ENCODE measurements at regions not wholly inside any gene's neighbourhood (a gene's known extent, or its start where the extent isn't known, plus 50 kb on each side); places are given as distances from the start of the nearest gene placed in this dataset.

- DNase-seq (ENCODE audit: low read depth): no peak
Observed at GRCh38 chr13:103406967-103407366, 340.8 kb upstream of the SLC10A2 start.

GRCh38 chr13:103405297-103405696 lies 339.1 kb upstream of the SLC10A2 start:
- no peak for DNase-seq (ENCODE audit: low read depth)

GRCh38 chr13:103403814-103404213 lies 337.6 kb upstream of the SLC10A2 start:
- no peak for DNase-seq (ENCODE audit: low read depth)

GRCh38 chr13:103403148-103403740 lies 337.0 kb upstream of the SLC10A2 start:
- DNase-seq (ENCODE audit: low read depth): no peak

GRCh38 chr13:103395139-103395538 lies 328.9 kb upstream of the SLC10A2 start:
- DNase-seq (ENCODE audit: low read depth): no peak

- DNase-seq (ENCODE audit: low read depth): no peak
Observed at GRCh38 chr13:103394618-103395017, 328.4 kb upstream of the SLC10A2 start.

GRCh38 chr13:103391936-103392335 lies 325.7 kb upstream of the SLC10A2 start:
- no peak for DNase-seq (ENCODE audit: low read depth)

GRCh38 chr13:103388839-103389238 lies 322.6 kb upstream of the SLC10A2 start:
- no peak for DNase-seq (ENCODE audit: low read depth)

GRCh38 chr13:103386341-103386740 lies 320.1 kb upstream of the SLC10A2 start:
- no peak for DNase-seq (ENCODE audit: low read depth)

- no peak for DNase-seq (ENCODE audit: low read depth)
Observed at GRCh38 chr13:103373916-103374315, 307.7 kb upstream of the SLC10A2 start.

- DNase-seq (ENCODE audit: low read depth): no peak
Observed at GRCh38 chr13:103371271-103371670, 305.1 kb upstream of the SLC10A2 start.

- no peak for DNase-seq (ENCODE audit: low read depth)
Observed at GRCh38 chr13:103370790-103371189, 304.6 kb upstream of the SLC10A2 start.

- no peak for DNase-seq (ENCODE audit: low read depth)
Observed at GRCh38 chr13:103358255-103358932, 292.2 kb upstream of the SLC10A2 start.

- no peak for DNase-seq (ENCODE audit: low read depth)
Observed at GRCh38 chr13:103356226-103356864, 290.1 kb upstream of the SLC10A2 start.

- no peak for DNase-seq (ENCODE audit: low read depth)
Observed at GRCh38 chr13:103354171-103354570, 288.0 kb upstream of the SLC10A2 start.

- no peak for DNase-seq (ENCODE audit: low read depth)
Observed at GRCh38 chr13:103351035-103351828, 285.0 kb upstream of the SLC10A2 start.

- no peak for DNase-seq (ENCODE audit: low read depth)
Observed at GRCh38 chr13:103350147-103350546, 283.9 kb upstream of the SLC10A2 start.

GRCh38 chr13:103349211-103349980 lies 283.2 kb upstream of the SLC10A2 start:
- DNase-seq (ENCODE audit: low read depth): no peak

GRCh38 chr13:103335241-103335640 lies 269.0 kb upstream of the SLC10A2 start:
- DNase-seq (ENCODE audit: low read depth): no peak

- no peak for DNase-seq (ENCODE audit: low read depth)
Observed at GRCh38 chr13:103331924-103332323, 265.7 kb upstream of the SLC10A2 start.

GRCh38 chr13:103328899-103329298 lies 262.7 kb upstream of the SLC10A2 start:
- DNase-seq (ENCODE audit: low read depth): no peak

GRCh38 chr13:103326326-103326725 lies 260.1 kb upstream of the SLC10A2 start:
- no peak for DNase-seq (ENCODE audit: low read depth)
